SH-SY5Y (cell line): ENCODE measurements at regions not wholly inside any gene's neighbourhood (a gene's known extent, or its start where the extent isn't known, plus 50 kb on each side); places are given as distances from the start of the nearest gene placed in this dataset.

Experiments used
- GATA2 ChIP-seq: IDR thresholded peaks from 2 replicates; pipeline ENCODE4 v1.6.1; 2011; ENCODE audit warnings: mild to moderate bottlenecking, low read depth, low read length
- GATA3 ChIP-seq: IDR thresholded peaks from 2 replicates; pipeline ENCODE4 v1.6.1; 2011; ENCODE audit warnings: low read depth, mild to moderate bottlenecking, low read length, moderate library complexity

DNA sequence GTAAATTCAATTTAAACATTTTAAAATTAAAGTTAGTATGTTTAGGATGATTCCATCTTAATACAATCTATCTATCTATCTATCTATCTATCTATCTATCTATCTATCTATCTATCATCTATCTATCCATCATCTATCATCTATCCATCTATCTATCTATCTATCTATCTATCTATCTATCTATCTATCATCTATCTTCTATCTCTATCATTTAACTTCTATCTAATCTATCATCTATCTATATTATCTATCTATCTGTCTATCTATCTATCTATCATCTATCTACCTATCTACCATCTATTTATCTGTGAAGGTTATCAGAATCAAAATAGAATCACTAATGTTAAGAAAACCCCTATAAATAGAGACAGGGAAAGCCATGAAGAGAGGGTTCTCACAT lies 78.3 kb downstream of the RAMP3 start:
- no peak for TF ChIP-seq GATA2
- TF ChIP-seq GATA3: no peak

DNA sequence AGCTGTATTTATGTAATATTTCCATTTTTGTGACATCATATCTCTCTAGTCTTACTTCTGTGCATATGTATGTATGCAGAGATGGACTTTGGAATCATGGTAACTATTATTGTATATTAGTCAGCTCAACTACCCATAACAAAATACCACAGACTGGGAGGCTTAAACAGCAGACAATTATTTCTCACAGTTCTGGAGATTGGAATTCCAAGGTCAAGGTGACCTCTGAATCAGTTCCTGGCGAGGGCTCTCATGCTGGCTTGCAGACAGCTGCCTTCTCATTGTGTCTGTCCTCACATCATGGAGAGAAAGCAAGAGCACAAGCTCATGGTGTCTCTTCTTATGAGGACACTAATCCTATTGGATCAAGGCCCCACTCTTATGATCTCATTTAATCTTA lies 79.1 kb downstream of the RAMP3 start:
- no peak for TF ChIP-seq GATA3
- TF ChIP-seq GATA2: no peak

DNA sequence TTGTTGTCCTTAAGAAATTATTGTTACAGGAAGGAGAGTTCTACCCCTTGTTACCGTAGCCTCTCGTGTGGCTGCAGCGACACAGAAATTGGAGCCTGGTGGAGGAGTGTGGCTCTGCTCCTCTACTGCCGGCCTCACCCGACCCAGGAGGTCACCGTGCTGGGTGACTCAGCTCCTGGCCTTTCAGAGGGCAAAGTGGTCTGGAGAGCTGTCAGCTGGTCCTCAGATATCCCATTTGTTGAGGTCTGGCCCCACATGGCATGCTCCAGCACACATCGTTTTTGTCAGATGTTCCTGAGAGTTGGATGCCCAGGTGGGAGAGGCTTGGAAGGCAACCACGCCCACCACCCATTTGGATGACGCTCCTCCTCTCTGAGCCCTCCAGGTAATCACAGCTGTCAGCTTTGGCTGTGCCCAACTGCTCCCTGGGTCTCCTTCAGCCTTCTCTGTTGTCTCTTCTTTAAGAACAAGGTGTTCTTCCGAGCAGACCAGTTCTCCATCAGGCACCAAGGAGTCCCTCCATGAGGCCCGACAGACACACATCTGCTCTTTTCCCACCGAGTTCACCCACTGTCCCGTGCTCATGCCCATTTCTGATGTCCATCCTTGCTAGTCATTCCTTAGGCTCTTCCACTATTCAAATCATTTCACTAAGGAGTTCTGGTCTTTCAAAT lies 80.3 kb downstream of the RAMP3 start:
- no peak for TF ChIP-seq GATA3
- no peak for TF ChIP-seq GATA2

DNA sequence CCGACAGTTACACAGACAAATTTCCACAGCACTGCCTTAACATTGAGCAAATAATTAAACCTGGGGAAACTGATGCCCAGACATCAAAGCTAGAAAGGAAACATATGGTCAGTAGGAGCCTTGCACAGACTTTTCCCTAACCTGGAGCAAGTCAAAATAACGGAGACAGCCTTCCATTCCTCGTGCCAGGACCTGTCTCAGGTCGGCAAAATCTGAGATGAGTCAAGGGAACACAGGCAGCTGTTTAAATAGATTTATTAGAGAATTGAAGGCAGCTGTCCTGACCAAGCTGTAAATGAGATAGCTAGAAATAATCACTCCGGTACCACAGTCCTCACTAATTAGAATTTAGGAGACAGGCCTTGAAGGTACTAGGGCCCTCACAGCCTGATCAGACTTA lies 81.2 kb downstream of the RAMP3 start:
- TF ChIP-seq GATA3 (no peak), GATA2 (no peak)

DNA sequence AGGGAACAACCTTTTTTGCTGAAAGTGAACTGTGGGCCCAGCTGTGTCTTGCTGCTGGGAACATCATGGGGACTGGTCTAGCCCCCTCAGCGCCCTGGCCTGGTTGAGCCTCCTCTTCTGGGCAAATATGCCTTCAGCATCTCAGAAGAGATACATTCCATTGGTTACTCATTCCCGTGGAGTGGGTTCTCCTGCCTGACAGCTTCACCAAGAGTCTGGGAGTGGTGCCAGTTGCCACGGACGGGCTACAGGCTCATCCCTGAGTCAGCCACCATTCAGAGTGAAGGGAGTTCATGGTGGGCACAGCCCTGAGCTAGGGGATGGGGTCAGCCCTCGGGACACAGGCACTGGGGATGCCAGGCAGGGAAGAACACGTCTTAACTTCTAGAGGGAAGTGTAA lies 81.9 kb downstream of the RAMP3 start:
- TF ChIP-seq GATA2 (no peak), GATA3 (no peak)

DNA sequence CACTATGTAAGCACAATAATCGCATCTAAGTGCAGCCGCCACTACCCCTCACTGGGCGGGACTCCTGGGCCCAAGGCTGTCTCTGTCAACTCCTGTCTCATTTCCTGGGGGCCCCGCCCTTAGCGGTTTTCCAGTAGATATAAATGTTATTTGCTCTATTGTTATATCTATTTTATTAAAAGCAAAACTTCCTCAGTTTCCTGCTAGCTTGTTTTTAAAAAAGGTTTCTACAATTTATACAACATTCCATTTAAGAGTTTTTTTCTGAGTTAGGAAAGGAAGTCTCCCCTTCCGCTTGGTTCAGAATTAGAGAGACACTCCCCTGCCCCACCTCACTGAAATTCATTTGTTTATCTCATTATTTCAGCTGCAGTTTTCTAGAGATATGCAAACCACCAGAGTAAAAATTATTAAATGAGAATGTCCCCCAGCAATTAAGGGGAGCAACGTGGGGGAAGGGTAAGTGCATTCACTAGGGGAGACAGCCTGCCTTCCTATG lies 82.7 kb downstream of the RAMP3 start:
- TF ChIP-seq GATA3 (no peak), GATA2 (no peak)

DNA sequence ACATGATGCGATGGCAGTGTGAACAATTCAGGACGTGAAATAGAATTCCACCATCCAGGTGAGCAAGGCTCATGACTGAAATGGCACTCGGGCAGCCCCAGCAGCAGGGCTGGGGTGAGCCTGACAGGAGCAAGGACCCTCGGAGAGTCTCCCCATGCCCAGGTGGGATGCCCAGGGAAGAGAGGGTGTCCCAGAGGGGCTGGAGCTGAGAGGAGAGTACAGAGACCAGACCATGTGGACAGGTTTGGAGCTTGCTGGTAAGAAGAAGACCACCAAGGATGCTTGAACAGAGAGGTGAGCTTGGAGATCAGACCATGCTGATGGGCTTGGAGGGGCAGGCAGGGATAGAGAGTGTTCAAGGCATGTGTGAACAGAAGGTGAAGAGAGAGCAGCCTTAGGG lies 83.3 kb downstream of the RAMP3 start:
- TF ChIP-seq GATA2: no peak
- no peak for TF ChIP-seq GATA3

DNA sequence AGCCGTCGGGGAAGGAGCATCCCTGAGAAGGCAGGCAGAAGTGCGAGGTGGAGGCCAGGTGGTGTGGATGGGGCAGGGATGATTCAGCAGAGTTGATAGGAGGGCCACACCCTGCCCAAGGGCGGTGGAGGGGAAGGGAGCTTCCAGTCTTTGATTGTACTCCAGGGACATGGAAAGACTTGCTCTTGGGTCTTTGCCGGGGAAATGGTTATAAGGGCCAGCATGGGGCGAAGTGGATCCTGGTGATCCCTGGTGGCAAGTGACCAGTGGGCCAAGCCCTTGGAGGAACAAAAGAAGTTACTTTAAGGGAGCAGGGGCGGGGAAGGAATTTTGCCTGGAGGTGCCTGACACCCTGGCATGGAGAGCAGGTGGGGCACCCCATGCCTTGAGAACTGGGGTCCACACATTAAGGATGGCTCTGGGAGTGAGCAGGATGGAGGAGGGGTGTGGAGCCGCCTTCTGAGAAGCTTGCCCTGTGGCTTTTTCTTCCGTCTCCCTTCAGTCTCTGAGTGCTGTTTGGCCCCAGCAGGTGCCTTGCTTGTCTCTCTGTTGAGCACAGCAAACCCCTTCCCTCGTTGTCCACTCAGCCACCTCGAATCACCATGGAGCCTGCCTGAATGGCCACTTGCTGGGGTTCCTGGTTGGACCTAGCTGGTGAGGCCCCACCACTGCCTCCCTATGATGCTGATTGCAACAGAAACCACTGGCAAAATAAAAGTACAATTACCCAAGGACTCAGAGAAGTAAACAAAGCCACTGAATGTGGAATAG lies 83.9 kb downstream of the RAMP3 start:
- no peak for TF ChIP-seq GATA2
- TF ChIP-seq GATA3: no peak

DNA sequence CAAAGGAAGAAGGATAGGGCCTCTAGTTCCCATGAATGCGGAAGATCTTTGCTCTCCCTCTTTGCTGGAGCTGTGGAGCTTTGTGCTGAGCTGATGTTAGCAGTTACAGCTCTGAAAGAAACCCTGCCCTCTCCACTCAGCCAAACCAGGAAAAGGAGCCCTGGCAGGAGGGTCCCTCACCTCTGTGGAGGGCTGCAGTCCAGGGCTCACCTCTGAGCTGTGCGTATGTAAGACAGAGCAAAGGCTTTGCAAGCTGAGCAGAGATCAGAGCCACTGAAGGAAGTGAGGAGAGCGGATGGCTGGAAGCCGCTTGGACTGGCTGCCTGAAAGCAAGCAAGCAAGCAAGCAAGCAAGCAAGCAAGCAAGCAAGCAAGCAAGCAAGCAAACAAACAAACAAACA lies 84.7 kb downstream of the RAMP3 start:
- TF ChIP-seq GATA3: no peak
- TF ChIP-seq GATA2: no peak

DNA sequence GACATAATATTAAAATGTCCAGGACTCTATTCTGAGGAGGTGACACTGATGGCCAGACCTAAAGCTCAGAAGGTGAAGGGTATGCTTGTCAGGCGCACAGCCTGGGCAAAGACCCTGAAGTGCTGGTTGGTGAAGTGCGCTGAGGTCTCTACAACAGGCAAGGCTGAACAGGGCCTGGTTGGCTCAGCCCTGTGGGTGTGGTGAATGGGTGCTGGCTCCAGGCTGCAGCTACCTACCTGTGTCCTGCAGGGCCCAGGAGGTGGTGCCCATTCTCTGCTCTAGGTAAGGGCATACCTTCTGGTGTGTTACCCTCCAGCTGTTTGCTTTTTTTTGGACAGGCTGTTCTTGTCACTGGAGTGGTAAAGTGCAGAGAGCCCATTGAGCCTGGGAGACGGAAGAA lies 85.1 kb downstream of the RAMP3 start:
- no peak for TF ChIP-seq GATA2
- no peak for TF ChIP-seq GATA3

DNA sequence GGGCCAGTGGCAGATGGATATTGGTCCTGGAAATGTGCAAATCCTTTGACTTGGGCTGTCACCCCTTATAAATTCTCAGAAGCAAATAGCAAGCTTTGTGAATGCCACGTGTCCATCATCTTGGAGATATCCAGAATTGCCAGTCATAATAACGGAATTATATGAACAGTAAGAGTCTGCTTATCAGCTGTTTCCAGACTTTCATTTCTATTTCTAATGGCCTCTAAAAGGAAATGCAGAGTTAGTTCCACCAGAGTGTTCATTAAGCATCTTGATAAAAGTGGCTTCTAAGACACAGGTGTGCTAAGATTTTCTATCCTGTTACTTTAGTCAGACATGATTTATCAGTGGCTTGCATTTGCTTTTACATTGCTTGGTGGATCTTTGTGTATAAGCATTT lies 87.4 kb downstream of the RAMP3 start:
- no peak for TF ChIP-seq GATA3
- no peak for TF ChIP-seq GATA2

DNA sequence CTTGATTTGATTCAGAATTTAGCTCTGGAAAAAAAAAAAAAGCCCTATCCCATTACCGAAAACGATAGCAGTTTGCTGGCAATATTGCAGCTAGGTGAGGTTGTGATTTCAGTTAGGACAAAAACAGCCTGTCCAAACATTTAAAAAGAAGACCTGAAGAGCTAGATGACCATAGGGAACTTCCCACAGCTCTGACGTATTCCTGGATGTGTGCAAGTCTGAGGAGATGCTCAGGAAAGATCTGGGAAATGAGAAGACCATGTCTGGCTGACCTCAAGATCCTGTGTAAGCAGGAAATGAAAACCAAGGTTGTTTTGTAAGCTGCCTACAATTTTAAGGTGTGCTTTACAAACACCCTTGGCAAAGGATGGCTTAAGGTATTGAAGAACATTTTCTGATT lies 88.7 kb downstream of the RAMP3 start:
- TF ChIP-seq GATA3 (no peak), GATA2 (no peak)

DNA sequence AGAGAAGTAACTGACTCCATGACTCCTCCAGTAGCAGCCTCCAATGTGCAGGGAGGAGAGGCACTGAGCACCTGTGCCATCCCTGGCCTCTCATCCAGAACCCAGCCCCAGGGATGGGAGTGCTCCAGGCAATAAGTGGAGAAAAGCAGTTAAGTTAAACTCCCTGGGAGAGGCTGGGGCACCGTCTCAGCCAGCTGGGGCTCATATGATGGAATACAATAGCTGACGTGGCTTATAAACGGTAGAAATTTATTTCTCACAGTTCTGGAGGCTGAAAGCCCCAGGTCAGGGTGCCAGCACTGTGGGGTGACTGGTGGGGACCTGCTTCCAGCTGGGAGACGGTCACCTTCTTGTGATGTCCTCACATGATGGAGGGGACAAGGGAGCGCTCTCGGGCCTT lies 94.7 kb downstream of the RAMP3 start:
- TF ChIP-seq GATA2: no peak
- TF ChIP-seq GATA3: no peak

DNA sequence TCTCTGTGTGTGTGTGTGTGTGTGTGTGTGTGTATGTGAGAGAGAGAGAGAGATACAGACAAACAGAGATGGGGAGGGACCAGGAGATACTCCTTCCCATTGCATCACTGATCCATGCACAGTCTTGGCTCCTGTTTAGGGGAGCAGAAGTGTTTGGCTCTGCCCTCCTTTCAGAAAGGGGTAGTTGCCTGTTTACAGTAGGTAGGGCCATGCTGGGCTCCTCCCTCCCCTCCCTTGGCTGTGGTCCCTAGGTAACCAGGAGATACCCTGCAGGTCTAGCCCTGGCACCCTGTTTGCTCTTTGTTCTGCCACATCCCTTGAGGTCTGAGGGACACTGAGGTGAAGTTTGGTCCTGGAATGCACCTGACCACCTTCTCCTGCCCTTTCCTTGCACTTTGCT lies 95.3 kb downstream of the RAMP3 start:
- no peak for TF ChIP-seq GATA2
- no peak for TF ChIP-seq GATA3

DNA sequence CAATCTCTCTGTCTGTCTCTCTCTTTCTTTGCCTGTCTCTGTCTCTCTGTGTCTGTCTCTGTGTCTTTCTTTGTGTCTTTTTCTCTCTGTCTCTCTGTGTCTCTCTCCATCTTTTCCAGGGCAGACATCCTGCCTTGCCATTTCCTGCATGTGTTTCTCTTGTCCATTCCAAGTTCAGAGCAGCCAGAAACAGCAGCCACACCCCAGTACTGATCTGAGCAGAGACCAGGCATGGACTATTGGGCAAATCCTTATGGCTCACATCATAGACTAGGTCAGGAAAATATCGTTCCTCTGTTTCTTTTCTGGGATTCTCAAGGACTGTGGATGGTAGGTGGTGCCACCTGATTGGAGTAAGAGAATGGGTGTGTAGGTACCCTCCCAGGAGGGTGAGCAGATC lies 95.8 kb downstream of the RAMP3 start:
- TF ChIP-seq GATA3 (no peak), GATA2 (no peak)
